NCI-H2196 treated with DMSO at 0.1 percent for 48 hours (cell line): ENCODE measurements at regions not wholly inside any gene's neighbourhood (a gene's known extent, or its start where the extent isn't known, plus 50 kb on each side); places are given as distances from the start of the nearest gene placed in this dataset.

Source experiments
- DNase-seq: peaks from one replicate; lab custom pipeline; 2025; ENCODE audit not compliant: unreplicated experiment; lab: John Stamatoyannopoulos, UW

DNA sequence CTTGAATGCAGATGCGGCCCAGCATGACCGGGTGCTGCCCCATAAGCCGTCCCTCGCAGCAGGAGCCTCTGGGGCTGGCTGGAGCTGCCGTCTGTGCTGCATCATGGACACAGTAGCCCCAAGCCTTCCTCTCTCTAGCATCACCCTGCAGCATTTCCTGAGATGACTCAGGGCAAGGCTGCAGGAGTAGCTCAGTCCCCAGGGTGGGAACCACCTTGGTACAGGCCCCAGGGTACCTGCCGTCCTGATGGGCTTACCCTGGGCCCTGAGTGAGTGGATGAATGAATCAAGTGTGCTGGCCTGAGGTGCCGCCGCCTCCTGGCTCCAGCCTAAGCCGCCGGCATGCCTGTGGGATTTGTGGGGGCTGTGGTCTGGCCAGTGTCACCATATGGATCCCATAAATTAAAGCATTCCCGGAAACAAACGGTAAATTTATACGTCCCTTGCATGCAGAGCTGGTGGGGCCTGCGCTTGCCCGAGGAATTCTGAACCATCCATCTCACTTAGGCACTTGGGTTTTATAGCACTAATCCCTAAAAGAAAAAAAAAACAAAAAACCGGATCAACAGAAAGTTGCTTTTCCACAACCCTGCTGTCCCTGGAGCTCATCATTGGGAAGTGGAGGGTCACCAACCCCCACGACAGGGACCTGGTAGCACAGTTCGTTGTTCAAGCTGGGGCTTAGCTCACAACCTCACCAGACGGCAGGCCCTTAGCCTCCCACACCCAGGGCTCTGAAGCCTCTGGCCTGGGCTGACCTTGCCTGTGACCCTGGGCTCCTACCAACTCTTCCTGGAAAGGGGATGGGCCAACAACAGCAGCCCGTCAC is 242.6 kb upstream of the CIBAR2 start:
- DNase-seq = no peak

DNA sequence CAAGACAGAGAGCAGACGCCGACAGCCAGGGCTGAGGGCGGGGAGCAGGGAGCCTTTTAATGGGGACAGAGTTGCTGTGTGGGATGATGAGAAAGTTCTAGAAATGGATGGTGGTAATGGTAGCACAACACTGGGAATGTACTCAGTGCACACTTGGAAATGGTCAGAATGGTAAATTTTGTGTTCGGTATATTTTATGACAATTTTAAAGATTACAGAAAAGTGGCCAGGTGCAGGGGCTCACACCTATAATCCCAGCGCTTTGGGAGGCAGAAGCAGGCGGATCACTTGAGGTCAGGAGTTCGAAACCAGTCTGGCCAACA is 243.2 kb upstream of the CIBAR2 start:
- DNase-seq = no peak

DNA sequence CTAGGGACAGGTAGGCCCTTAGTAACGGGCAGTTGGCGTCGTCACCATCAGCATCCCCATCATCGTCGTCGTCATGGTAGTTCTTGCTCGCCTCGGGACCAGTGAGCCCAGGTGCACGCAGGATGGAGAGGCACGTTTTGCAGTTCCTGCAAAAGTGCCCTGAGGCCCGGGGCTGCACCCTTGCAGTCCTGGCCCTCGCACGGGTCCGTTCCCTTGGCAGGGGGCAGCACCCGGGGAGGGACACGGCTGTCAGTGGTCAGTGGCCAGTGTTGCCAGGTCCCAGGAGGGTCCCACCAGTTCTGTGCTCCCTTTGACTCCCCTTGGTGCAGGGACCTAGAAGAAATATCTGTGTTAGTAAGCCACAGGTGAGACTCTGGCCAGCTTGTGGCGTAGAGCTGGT is 243.9 kb upstream of the CIBAR2 start:
- DNase-seq = no peak

DNA sequence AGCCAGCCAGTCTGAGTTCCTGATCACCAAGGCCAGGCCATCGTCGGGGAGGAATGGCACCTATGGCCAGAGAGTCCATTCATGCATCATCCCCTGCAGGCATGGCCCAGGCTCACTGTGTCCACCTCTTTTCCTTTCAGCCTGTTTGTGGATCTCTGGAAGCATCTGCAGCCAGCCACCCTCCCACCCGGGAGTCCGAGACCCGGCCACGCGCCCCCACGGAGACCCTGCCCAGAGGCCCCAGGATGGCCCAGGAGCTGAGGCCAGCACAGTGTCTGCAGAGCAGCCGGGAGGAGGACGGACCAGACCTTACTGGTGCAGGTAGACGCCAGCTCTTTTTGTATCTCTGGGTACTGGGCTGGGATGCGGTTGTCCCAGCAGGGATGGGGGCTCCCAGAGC is 245.1 kb upstream of the CIBAR2 start:
- no peak for DNase-seq

DNA sequence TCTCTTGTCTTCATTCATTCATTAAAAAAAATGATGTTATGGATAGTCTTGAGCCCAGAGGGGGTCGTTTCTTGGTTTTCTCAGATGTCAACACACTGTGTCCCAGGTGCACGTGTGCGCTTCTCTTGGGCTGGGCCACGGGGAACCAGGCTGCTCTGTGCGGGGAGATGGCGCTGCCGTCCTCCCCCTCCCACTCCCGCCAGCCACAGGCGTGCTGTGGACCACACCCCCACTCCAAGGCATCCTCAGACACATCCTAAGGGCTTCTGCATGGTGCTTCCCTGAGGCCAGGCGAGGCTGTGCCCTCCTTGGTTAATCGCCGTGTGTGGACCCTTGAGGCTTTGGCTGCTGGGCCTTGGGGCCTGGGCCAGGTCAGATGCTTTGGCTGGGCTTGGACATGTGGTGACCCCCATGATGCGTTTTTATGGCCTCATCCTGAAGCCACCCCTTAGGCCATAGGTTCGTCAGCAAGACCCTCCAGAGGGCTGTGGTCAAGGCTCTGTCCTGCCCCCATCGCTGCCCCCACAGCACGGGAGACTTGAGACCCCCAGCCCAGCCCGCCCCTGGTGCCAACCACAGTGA is 245.7 kb upstream of the CIBAR2 start:
- no peak for DNase-seq

DNA sequence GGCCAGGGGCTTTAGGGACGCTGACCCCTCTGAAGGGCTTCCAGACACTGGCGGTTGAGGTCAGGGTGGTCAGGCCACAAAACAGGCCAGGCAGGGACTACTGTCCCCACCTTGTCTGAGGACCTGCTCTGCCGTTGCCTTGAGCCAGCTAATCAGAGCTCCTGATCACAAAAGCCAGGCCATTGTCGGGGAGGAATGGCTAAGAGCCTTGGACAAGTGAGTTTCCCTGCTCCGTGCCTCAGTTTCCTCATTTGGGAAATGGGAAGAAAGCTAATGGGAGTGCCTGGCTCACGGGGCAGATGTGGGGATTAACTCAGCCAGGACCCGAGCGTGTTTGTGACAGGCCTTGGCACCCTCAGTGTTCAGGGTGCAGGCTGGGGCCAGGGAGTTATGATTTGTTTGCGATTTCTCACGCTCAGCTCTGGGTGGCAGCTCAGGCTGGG is 246.5 kb upstream of the CIBAR2 start:
- DNase-seq = no peak

DNA sequence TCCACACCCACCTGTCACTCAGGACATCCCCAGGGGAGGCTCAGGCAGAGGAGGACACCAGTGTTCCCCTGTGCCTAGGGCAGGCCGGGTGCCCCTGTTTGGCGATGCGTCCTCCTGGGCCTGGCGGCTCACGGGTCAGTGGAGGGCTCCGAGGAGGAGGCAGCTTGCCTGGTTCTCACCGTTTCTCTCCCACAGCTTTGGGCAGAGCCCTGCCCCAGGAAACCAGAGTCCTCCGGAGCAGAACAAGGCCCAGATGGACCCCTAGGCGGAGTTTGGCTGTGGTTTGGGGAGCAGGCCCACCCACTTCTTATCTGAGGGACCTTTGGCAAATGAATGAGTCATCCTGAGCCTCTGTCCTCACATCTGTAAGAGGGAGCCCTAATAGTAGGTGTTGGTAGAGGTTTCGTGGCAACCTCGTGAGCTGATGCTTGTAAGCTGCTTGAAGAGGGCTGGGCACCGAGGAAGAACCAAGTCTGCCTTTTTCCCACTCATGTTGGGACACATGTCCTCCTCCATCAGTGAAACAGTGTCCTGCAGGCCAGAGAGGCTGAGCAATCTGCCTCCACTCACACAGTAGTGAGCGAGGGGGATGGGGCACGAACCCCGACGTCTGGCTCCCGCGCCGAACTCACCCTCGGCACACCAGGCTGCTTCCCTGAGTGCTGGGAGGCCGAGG is 247.0 kb upstream of the CIBAR2 start:
- DNase-seq = no peak

DNA sequence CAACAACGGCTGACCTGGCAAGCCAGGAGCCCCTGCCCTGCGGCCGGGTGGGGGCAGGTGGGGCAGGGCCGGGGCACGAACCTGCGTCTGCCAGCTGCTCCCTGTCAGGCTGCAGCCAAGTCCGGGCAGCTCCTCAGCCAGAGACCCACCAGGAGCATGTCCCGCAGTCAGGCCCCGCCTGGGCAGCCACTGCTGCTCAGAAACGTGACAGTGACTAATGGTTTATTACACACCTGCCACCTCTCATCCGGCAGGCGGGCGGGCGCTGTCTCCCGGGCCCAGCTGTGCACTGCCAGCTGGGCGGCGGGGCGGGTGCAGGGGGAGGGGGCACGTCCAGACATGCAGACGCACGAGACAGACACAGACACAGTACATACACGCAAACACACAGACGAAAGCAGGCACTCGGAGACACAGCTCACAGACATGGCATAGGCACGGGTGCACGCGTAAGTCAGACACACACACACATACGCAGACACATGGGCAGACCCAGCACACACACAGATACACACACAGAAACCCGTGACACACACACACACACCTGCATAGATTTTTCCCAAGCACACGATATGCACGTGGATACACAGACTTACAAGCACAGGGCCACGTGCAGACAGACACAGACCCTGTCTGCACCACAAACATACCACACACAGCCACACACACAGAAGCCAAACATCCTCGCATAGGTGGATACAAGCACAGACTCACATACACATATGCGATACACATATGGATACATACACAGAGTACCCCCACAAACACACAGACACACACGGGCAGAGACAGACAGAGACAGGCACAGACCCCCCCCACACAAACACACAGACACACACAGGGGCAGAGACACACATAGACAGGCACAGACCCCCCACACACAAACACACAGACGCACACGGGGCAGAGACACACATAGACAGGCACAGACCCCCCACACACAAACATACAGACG is 248.3 kb upstream of the CIBAR2 start:
- DNase-seq = peak; percentile 70

DNA sequence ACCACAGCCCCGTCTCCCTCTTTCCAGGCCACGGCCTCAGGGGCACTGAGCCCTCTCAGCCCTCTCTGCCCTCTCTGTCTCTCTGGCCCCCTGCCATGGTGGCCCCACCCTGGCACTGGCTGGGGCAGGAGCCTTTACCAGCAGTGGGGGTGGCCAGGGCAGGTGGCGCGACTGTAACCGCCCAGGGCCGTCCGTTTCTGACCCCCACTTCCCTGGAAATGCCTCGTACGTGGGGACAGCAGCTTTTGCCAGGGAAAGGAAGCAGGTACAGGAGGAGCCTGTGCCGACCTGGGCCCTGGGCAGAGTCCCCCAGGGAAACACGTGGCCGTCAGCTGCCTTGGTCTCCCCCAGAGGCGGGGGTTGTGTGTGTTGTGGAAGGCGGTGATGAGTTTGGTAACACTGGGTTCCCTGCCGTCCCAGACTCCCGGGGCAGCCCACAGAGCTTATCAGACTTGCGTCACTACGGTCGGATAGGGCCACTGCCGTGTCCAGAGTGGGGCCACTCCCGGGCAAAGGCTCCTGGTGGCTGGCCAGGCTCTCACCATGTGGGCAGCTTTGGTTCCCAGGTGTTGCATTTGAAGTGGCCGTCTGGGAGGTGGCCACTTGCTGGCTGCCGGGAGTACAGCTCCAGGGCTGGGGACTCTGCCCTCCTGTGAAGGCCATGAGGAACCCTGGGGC is 249.3 kb upstream of the CIBAR2 start:
- no peak for DNase-seq

DNA sequence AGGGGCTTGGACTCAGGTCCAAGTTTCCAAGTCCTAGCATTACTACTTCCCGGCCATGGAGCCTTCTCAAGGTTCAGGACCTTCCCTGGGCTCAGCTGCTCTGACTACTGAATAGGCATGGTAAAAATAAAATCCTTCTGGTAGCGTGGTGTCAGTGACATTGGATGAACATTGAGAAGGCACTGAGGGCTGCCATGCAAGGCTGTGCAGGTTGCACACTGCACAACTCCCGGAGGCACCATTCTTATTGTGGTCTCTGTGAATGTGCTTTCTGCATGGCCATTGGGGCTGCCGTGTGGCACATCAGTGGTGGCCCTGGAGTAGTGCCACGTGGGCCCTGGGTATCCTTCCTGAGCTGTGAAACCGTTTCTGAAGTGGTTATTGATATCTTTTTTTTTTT is 250.2 kb upstream of the CIBAR2 start:
- DNase-seq = no peak

DNA sequence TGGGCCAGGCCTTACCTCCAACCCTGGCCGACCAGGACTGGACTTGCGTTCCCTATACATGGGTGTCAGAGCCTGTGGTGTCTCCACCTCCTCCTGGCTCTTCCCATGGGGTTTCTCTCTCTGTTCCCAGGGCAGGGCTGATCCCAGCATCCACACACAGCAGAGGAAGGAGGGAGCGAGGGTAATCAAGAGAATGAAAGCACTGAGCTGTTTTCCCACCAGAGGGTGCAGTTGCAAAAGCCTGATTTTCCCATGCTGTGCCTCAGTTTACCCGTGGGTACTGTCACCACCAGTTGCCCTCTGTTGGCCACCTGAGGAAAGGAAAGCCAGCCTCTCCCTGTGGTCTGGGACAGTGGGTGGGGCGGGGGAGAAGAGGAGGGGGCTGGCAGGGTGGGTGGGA is 249.7 kb upstream of the GSE1 start:
- no peak for DNase-seq

DNA sequence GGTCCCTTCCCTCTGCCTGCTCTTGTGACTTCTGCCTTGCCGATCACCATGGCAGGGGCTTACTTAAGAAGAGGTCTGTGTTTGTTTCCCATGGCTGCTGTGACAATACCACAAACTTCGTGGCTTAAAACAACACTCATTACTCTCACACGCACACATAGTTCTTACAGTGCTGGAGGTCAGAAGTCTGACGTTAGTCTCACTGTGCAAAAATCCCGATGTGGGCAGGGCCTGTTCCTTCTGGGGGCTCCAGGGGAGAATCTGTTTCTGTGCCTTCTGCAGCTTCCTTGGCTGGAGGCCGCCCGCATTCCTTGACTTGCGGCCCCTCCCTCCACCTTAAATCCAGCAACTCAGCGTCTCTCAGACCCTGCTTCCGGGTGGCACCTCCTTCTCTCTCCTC is 249.2 kb upstream of the GSE1 start:
- no peak for DNase-seq

DNA sequence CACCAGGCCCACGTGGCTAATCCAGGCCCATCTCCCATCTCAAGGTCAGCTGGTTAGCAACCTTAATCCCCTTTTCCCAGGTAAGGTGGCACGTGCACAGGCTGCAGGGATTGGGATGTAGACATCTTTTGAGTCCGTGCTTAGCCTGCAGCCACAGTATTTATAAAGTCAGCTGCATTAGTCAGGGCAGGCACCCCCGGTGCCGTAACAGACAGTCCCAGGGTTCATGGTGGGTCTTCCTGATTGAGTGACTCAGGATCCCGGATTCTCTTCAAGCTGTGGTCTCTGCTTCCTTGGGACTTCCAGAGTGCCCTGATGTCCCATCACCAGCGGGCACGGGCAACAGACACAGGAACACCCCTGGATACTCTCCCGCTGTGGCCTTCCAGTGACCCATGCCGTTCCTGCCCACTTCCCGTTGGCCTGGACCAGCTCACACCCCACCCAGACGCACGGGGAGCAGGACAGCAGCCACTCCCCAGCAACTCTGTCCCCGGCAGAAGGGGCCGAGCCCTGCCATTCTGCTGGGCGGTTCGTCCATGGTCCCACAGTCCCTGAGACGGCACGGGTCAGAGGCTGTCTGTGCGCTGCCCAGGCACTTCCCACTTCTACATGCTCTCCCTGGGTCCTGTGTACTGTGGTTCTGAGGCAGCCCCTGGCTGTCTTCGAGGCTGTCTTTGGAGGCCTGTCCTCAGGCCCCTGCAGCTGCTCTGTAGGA is 248.6 kb upstream of the GSE1 start:
- no peak for DNase-seq

DNA sequence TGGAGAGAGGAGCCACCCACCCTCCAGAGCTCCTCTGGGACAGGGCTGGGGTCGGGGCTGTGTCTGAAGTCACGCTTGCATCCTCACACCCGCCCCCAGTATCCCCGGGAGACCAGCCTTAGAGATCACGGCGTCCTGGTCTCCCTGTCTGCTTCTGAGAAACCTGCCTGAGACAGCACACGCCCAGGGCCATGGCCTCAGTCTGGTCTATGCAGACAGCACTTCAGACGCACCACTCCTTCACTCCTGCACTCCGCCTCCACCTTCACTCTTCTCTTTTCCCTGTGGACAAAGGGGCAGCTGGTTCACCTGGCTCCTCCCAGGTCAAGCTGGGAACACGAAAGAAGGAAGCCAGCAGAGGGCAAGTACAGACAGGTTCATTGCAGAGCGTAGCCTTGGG is 248.0 kb upstream of the GSE1 start:
- no peak for DNase-seq

DNA sequence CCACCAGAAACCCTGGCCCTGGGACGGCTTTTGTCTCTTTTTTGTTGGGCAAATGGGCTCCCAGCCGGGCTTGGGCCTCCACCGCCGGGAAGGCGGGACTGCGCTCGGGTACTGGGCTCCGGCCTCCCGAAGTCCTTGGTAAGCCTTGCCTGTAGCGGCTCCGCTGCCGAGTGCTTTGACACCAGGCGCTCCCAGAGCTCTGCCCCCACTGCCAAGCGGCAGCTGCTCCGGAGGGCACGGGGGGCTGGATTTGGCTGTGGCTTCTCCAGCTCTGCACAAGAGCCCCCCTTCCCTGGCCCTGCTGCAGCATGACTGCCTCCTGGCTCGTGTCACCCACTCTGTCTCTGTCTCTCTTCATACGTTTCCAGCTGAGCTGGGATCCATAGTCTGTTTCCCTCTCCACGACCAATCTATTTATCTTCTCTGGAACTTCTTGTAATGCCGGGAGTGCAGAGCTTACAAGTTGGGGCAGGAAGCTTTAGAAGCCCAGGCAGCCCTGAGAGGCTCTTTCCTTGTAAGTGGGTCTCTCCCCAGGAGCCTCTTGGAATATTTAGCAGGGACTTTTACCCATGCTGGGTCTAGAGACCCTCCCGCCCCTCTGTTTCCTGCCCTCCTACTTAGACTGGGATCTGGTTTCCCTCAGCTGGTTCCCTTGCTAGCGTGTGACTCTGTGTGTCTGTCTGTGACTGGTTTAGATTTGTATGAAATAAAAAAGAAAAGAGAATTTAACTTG is 246.9 kb upstream of the GSE1 start:
- no peak for DNase-seq

DNA sequence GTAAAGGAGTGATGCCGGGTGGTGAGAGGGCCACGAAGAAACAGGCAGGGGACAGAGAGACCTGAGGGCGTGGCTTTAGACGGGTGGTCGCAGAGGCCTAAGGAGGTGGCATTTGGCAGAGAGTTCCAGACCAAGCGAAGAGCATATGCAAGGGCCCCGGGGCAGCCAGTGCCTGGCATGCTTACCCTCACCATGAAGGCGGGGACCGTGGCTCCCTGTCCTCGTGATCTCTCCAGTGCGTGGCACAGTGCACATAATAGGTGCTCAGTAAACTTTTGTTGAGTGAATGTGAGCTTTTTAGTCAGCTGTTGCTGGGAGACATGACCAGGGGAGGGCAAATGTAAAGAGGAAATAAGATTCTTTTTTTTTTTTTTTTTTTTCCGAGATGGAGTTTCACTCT is 245.6 kb upstream of the GSE1 start:
- no peak for DNase-seq

DNA sequence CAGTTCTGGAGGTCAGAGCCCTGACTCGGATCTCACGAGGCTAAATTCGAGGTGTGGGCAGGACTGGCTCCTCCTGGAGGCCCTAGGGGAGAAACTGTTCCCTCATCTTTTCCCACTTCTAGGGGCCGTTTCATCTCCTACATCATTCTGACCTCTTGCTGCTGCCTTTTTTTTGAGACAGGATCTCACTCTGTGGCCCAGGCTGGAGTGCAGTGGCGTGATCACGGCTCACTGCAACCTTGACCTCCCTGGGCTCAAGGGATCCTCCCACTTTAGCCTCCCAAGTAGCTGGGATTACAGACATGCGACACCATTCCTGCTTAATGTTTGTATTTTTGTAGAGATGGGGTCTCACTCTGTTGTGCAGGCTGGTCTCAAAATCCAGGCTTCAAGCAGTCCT is 244.1 kb upstream of the GSE1 start:
- DNase-seq = no peak

DNA sequence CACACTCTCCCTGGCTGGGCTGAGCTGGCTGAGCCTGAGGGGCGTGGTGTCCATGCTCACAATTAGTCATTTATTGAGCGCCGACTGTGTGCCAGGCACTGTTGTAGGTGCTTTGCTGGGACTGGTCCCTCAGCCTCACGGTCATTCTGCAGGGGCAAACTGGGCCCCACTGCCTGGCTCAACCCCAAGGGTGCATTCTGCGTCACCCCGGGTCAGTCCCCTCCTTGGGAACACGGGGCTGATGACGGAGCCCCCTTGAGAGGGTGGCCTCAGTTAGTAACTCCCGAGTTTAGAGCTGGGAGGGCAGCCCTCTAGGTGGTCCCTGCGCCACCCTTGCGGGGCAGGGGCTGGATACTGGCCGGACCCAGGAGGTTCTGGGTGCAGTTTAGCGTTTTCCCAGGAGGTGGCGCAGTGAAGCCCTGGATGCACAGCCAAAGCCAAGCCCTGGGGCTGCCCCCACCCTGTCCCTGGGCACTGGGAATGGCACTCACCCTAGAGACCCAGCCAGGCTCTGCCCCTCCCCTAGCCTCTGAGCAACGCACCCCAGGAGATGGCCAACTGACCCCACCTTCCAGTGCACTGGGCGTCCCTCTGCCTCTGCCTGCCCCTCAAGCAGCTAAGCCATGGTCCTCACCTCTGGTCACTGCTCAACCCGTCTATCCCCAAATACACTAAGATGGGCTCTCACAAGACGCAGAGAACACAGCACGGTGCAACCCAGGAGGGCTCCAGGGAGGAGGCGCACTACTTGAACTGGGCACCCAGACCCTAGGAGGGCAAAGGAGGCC is 243.2 kb upstream of the GSE1 start:
- no peak for DNase-seq

DNA sequence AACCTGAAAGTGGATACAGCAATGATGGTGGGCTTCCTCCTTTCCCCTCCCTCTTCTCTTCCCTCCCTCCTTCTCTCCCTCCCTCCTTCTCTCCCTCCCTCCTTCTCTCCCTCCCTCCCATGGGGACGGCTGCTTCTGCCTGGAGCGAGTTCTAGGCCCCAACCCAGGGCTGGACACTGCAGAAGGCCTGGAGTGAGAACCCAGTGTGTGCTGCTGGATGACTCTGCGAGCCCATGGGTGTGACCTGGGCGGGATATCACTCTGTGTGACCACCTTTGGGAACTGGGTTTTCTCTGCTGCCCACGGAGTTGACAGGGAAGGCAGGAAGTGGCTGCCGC is 242.6 kb upstream of the GSE1 start:
- no peak for DNase-seq
